Keratinocyte (primary cell): ENCODE measurements at regions not wholly inside any gene's neighbourhood (a gene's known extent, or its start where the extent isn't known, plus 50 kb on each side); places are given as distances from the start of the nearest gene placed in this dataset.

Source experiments
- DNase-seq: peaks from one replicate; pipeline ENCODE4 v3.0.0-alpha.2; 2011; ENCODE audit warnings: low read depth, missing footprints, low spot score
- FAIRE-seq: peaks from 2 replicates; lab custom pipeline; 2011; peaks lifted over from hg19 to GRCh38; lab: Jason Lieb, UNC
- H2AFZ ChIP-seq: 2 replicates; pipeline ENCODE4 v1.6.0; 2012; ENCODE audit warnings: low read length, control low read depth, inconsistent platforms; ENCODE audit not compliant: control insufficient read depth
- H3K27ac ChIP-seq: 2 replicates; pipeline ENCODE4 v1.5.1; 2011; ENCODE audit warnings: low read length; ENCODE audit not compliant: control insufficient read depth, insufficient read depth
- H3K27me3 ChIP-seq: 3 replicates; pipeline ENCODE4 v1.6.0; 2011; ENCODE audit warnings: low read length; ENCODE audit not compliant: control insufficient read depth, insufficient read depth; ENCODE audit errors: extremely low read depth
- H3K36me3 ChIP-seq, 2 experiments: 2 replicates in 1 of 2; 3 replicates in 1 of 2; pipeline ENCODE4 v1.5.1; 2011; ENCODE audit warnings: low read length in 2 of 2, mild to moderate bottlenecking in 1 of 2; ENCODE audit not compliant: control insufficient read depth in 2 of 2, insufficient read depth in 2 of 2; ENCODE audit errors: extremely low read depth in 1 of 2
- H3K4me1 ChIP-seq: 3 replicates; pipeline ENCODE4 v1.5.1; 2011; ENCODE audit warnings: low read length; ENCODE audit not compliant: control insufficient read depth, insufficient read depth; ENCODE audit errors: extremely low read depth
- H3K4me2 ChIP-seq: 3 replicates; pipeline ENCODE4 v1.6.0; 2011; ENCODE audit warnings: low read depth, low read length; ENCODE audit not compliant: control insufficient read depth, insufficient read depth; ENCODE audit errors: extremely low read depth
- H3K4me3 ChIP-seq, 3 experiments: fragments of 200-600 bp in 1 of 3; sonication (generic) in 1 of 3; 2 replicates in 2 of 3; 3 replicates in 1 of 3; pipeline ENCODE4 v1.5.1; 2011 to 2016; ENCODE audit warnings: low read length in 3 of 3, mild to moderate bottlenecking in 3 of 3, control low read depth in 2 of 3, inconsistent platforms in 1 of 3, low read depth in 1 of 3, mixed read lengths in 1 of 3, mixed run types in 1 of 3, moderate library complexity in 1 of 3; ENCODE audit not compliant: control insufficient read depth in 2 of 3, insufficient read depth in 2 of 3; ENCODE audit errors: extremely low read depth in 1 of 3
- H3K79me2 ChIP-seq: 2 replicates; pipeline ENCODE4 v1.6.0; 2012; ENCODE audit warnings: low read length; ENCODE audit not compliant: control insufficient read depth, insufficient read depth
- H3K9ac ChIP-seq: 3 replicates; pipeline ENCODE4 v1.6.0; 2011; ENCODE audit warnings: low read length; ENCODE audit not compliant: control insufficient read depth, insufficient read depth; ENCODE audit errors: extremely low read depth
- H3K9me1 ChIP-seq: 3 replicates; pipeline ENCODE4 v1.6.0; 2011; ENCODE audit warnings: low read length; ENCODE audit not compliant: control insufficient read depth, insufficient read depth; ENCODE audit errors: extremely low read depth
- H3K9me3 ChIP-seq: 2 replicates; pipeline ENCODE4 v1.5.1; 2012; ENCODE audit warnings: low read depth, low read length; ENCODE audit not compliant: control insufficient read depth
- H4K20me1 ChIP-seq: 3 replicates; pipeline ENCODE4 v1.6.0; 2011; ENCODE audit warnings: low read length; ENCODE audit not compliant: control insufficient read depth, insufficient read depth; ENCODE audit errors: extremely low read depth
- CTCF ChIP-seq, 3 experiments: IDR thresholded peaks in 1 of 3; conservative IDR thresholded peaks in 1 of 3; optimal IDR thresholded peaks in 1 of 3; 2 replicates in 2 of 3; 3 replicates in 1 of 3; pipeline versions ENCODE3 to v1.5.1; 2011; ENCODE audit warnings: low read length in 3 of 3, mild to moderate bottlenecking in 3 of 3, moderate library complexity in 2 of 3, control low read depth in 1 of 3, inconsistent platforms in 1 of 3; ENCODE audit not compliant: insufficient read depth in 2 of 3; ENCODE audit errors: extremely low read depth in 1 of 3
- EZH2 ChIP-seq: IDR thresholded peaks from one replicate; pipeline ENCODE4 v1.6.1; 2012; ENCODE audit warnings: inconsistent platforms, mild to moderate bottlenecking, low read length, moderate library complexity
- dilution Hi-C: fragments of 300-500 bp; cut with MboI; formaldehyde crosslinking; loops from one replicate; pipeline ENCODE4 v1.7.0; 2020; ENCODE audit warnings: low sequenced_read_pairs; ENCODE audit not compliant: extremely low pct_ligation_motif_present

- TF ChIP-seq CTCF (optimal IDR thresholded peaks at IDR 0.05 in 1 of 3, IDR thresholded peaks at IDR 0.05 in 1 of 3, conservative IDR thresholded peaks at IDR 0.05 in 1 of 3; ENCODE audit: extremely low read depth in 1 of 3, insufficient read depth in 2 of 3, low read length in 3 of 3) (no peak), EZH2 (no peak)
- H3K4me2 ChIP-seq = no peak overlapping the region
- dilution Hi-C loops = no loop called here
These were observed 240.1 kb downstream of the ASXL3 start for GRCh38 chr18:33818145-33818544.

GRCh38 chr18:33817096-33817495 lies 239.1 kb downstream of the ASXL3 start:
- dilution Hi-C loops = no loop called here
- peak; percentile 73 for FAIRE-seq
- Histone ChIP-seq H3K9me3 (no peaks in the 10 kb centered on the region), H4K20me1 (no peaks in the 10 kb centered on the region), H3K27me3 (no peaks in the 10 kb centered on the region), H3K9ac (no peak overlapping the region), H3K4me3 (no peak overlapping the region), H3K9me1 (no peaks in the 10 kb centered on the region), H3K36me3 (no peaks in the 10 kb centered on the region), H3K79me2 (no peaks in the 10 kb centered on the region), H3K27ac (no peak overlapping the region), H3K4me2 (no peak overlapping the region), H3K4me1 (peaks cover 17% of the 10 kb centered on the region), H2AFZ (no peak overlapping the region)
- DNase-seq = peak; percentile 38
- TF ChIP-seq CTCF (optimal IDR thresholded peaks at IDR 0.05 in 1 of 3, IDR thresholded peaks at IDR 0.05 in 1 of 3, conservative IDR thresholded peaks at IDR 0.05 in 1 of 3; ENCODE audit: extremely low read depth in 1 of 3, insufficient read depth in 2 of 3, low read length in 3 of 3) (no peak), EZH2 (no peak)

More at GRCh38 chr18:33818145-33818544, 240.1 kb downstream of the ASXL3 start:
- H3K36me3 ChIP-seq = no peaks in the 10 kb centered on the region
- DNase-seq (no peak), FAIRE-seq (peak; percentile 55)
- no peaks in the 10 kb centered on the region for H3K27me3 ChIP-seq
- no peaks in the 10 kb centered on the region for H3K9me1 ChIP-seq
- H3K4me3 ChIP-seq = no peak overlapping the region
- no peak overlapping the region for H2AFZ ChIP-seq
- no peaks in the 10 kb centered on the region for H4K20me1 ChIP-seq
- no peak overlapping the region for H3K27ac ChIP-seq
- no peaks in the 10 kb centered on the region for H3K9me3 ChIP-seq
- H3K9ac ChIP-seq = no peak overlapping the region
- H3K79me2 ChIP-seq = no peaks in the 10 kb centered on the region
- H3K4me1 ChIP-seq = peaks cover 14% of the 10 kb centered on the region
